ENCODE measurements at regions not wholly inside any gene's neighbourhood (a gene's known extent, or its start where the extent isn't known, plus 50 kb on each side); places are given as distances from the start of the nearest gene placed in this dataset.
"Not testable (repeated sequence)": the region's sequence is repeated elsewhere in the genome, so short reads cannot be mapped to it uniquely, and the experiment has no call there.

- not testable (repeated sequence) for TF ChIP-seq POLR2AphosphoS5 (IDR thresholded peaks at IDR 0.05; ENCODE audit: low read depth, low read length); POLR2A (IDR thresholded peaks at IDR 0.05; ENCODE audit: low read depth, low read length); TAF1 (IDR thresholded peaks at IDR 0.05; ENCODE audit: borderline replicate concordance, low read depth, low read length)
Observed at GRCh38 chr17:20683651-20684229, 104.2 kb downstream of the CDRT15L2 start.
